Suppressor macrophage treated with lipopolysaccharide for 1 hour (primary cell): ENCODE measurements at regions not wholly inside any gene's neighbourhood (a gene's known extent, or its start where the extent isn't known, plus 50 kb on each side); places are given as distances from the start of the nearest gene placed in this dataset.
A peak's percentile ranks its signal among the peaks of the same experiment; 100 is the strongest.

Experiments
- DNase-seq, 3 donors: peaks; one replicate each; pipeline ENCODE4 v3.0.0-alpha.2; 2020 to 2022

DNA sequence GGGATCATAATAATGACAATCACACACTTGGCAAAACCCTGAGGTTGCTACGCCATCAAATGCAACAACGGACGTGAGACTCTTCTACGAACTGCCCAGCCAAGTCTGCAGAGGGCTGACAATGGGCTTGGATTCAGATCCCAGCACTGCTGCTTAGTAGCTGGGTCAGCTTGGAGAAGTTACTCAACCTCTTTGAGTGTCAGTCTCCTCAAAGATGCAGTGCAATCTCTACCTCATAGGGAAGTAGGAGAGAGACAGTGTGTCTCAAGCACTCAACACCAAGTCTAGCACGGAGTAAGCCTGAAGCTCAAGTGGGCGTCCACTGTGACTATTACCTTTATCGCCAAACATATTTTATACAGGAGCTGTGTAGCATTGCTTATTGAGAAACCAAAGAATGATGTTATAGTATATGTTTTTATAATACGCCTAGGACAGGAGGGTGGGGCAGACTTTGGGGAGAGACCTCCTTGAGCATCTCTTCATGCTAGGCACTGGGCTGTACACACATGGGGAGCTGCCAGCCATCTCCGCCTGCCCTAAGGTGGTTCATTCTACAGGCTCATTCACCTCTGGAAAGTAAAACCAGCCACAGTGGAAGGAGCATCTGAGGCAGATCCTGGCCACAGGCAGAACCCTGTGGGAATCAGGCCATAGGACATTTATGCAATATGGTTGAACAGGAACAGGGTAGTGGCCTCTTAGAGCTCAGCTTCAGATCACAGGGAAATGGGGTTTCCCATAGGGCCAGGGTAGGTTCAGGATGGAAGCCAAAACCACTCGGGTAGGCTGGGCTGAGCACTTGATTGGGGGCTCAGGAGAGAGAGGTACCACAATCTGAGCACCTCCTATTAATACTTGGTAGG is 160.2 kb downstream of the MRPL14 start:
- peak in 1 of 3 donors; percentile 57 for DNase-seq

GRCh38 chr6:43966374-43966658 is 160.9 kb downstream of the MRPL14 start:
- no peak for DNase-seq

- no peak for DNase-seq
These were observed 161.5 kb downstream of the MRPL14 start for GRCh38 chr6:43965628-43966373.

- no peak for DNase-seq
These were observed 162.3 kb downstream of the MRPL14 start for GRCh38 chr6:43964659-43965570.

DNA sequence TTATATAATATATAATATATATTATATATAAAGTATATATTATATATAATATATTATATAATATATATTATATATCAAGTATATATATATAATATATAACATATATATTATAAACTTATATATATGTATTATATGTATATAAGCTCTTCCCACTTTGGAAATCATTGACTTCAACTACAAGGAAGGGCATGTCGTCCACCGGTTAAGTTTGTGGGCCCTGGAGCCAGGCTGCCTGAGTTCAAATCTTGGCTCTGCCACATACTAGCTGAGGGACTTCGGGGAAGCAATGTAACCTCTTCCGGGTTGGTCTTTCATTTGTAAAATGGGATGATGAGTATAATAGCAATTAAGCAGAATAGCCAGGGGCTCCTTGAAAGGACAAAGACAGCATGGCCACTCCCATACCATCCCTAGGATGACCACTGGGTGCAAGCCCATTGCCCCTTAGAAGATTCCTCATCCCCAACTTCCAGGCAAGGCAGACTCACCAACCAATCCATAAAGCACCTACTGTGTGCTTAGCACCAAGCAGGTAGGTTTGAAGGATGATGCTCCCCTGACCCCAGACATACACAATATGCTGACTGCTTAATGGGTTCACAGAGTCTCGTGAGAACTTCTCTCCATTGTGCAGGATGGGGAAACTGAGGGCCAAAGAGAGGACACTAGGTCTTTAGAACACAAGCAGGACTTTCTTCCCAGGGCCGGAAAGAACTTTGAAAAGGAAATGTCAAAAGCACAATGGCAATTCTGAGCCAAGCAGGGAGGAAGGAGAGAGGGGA is 163.2 kb downstream of the MRPL14 start:
- no peak for DNase-seq

GRCh38 chr6:43963203-43963602 is 164.0 kb downstream of the MRPL14 start:
- peak; percentile 24 to 47 (median 34) for DNase-seq

DNA sequence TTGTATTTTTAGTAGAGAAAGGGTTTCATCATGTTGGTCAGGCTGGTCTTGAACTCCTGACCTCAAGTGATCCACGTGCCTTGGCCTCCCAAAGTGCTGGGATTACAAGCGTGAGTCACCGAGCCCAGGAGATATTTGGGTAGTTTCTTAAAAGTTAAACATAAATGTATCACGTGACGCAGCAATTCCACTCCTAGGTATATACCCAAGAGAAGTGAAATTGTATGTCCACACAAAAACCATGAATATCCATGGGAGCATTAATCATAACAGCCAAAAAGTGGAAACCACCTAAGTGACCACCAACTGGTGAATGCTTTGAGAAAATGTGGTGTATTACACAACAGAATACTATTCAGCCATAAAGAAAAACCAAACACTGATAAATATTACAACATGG is 164.8 kb downstream of the MRPL14 start:
- DNase-seq, result peak; percentile 63 to 81 (median 79)

- DNase-seq, result no peak
These were observed 170.0 kb downstream of the MRPL14 start for GRCh38 chr6:43957273-43957672.

GRCh38 chr6:43956478-43956877 is 170.8 kb downstream of the MRPL14 start:
- DNase-seq, result no peak

- DNase-seq, result no peak
These were observed 172.7 kb downstream of the MRPL14 start for GRCh38 chr6:43954311-43955131.

DNA sequence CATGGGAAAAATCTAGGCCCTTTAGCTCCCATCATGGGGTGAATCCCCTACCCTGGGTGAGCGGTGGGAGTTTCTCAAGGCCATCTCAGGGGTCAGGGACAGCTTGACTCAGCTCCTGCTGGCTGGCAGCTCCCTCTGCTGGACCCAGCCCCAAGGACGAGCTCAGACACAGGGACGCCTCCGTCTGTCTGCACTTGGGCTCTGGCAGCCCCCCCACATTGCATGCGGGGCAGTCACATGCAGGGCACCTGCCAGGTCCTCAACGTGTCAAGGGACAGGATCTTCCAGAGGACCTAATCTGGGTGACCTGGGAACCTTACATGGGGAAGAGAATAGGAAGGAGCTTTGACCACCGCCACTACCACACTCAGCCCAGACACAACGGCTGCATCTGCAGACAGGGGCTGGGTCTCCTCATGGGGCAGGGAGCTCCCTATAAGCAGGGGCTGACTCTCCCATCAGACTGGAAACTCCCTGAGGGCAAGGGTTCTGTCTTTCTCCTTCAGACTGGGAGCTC is 173.4 kb downstream of the MRPL14 start:
- peak; percentile 28 to 31 (median 29) for DNase-seq

DNA sequence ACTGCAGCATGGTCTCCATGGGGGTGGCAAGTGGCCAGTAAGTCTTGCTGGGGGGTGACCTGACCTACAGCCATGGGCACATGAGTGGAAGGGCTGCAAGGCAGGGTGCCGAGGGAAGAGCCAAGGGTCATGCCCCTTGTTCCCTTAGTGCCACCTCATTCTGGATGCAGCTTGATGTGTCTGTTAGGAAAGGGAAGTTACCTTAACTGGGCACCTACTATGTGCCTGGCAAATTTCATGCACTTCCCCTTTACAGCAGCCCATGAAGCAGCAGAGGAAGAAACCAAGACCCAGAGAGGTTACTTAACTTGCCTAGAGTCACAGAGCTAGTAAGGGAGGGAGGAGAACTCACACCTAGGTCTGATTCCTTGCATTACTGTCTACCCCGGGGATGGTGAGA is 174.0 kb downstream of the MRPL14 start:
- DNase-seq, result no peak

GRCh38 chr6:43952746-43953145 is 174.5 kb downstream of the MRPL14 start:
- DNase-seq, result peak; percentile 34 to 49 (median 38)

GRCh38 chr6:43951756-43952675 is 175.2 kb downstream of the MRPL14 start:
- no peak for DNase-seq

- peak; percentile 58 to 76 (median 59) for DNase-seq
These were observed 176.0 kb downstream of the MRPL14 start for GRCh38 chr6:43951063-43951755.

DNA sequence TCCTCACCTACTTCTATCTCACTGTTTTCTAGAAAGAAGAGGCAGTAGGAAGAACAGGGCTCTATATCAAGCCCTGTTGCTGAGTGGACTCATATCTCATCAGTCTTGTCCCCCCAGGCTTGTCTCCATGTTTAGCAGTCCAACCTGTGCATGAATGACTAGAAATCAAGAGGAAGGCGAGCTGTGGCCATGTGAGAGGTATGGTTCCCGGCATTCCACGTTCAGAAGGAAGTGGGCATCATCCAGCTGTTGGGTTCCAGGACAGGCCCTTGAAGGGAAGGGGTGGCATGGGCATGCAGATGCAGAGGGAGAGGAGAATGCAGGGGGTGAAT is 176.6 kb downstream of the MRPL14 start:
- DNase-seq, result no peak

- no peak for DNase-seq
These were observed 177.1 kb downstream of the MRPL14 start for GRCh38 chr6:43950051-43950605.

- DNase-seq, result no peak
These were observed 177.7 kb downstream of the MRPL14 start for GRCh38 chr6:43949551-43949991.
